ENCODE measurements at regions not wholly inside any gene's neighbourhood (a gene's known extent, or its start where the extent isn't known, plus 50 kb on each side); places are given as distances from the start of the nearest gene placed in this dataset.
A peak's percentile ranks its signal among the peaks of the same experiment; 100 is the strongest.

GRCh38 chr18:25497151-25497794 is 145.3 kb upstream of the ZNF521 start:
- TF ChIP-seq CTCF (IDR thresholded peaks at IDR 0.05) (peak in 1 of 5 experiments; percentile 10), EP300 (IDR thresholded peaks at IDR 0.05; ENCODE audit: low read depth) (no peak), POLR2AphosphoS5 (IDR thresholded peaks at IDR 0.05) (no peak)

Measured in transverse colon (tissue), 4 donors.